Kidney epithelial cell (primary cell): ENCODE measurements at regions not wholly inside any gene's neighbourhood (a gene's known extent, or its start where the extent isn't known, plus 50 kb on each side); places are given as distances from the start of the nearest gene placed in this dataset.

Source experiments
- DNase-seq: peaks from one replicate; pipeline ENCODE4 v3.0.0-alpha.2; 2010; ENCODE audit warnings: low read depth
- H3K27me3 ChIP-seq: 2 replicates; pipeline ENCODE4 v1.6.0; 2011; ENCODE audit warnings: low read length; ENCODE audit not compliant: control insufficient read depth, insufficient read depth
- H3K36me3 ChIP-seq: 2 replicates; pipeline ENCODE4 v1.5.1; 2011; ENCODE audit warnings: low read length; ENCODE audit not compliant: control insufficient read depth, insufficient read depth
- H3K4me3 ChIP-seq: 2 replicates; pipeline ENCODE4 v1.5.1; 2011; ENCODE audit warnings: low read depth, mild to moderate bottlenecking, control low read depth, low read length
- TF ChIP-seq, protein P1 (sequence below): IDR thresholded peaks from 2 replicates; pipeline ENCODE4 v1.5.1; 2011; ENCODE audit warnings: mild to moderate bottlenecking, moderate library complexity, low read length, control low read depth, inconsistent platforms; ENCODE audit not compliant: insufficient read depth, poor library complexity, severe bottlenecking

DNA sequence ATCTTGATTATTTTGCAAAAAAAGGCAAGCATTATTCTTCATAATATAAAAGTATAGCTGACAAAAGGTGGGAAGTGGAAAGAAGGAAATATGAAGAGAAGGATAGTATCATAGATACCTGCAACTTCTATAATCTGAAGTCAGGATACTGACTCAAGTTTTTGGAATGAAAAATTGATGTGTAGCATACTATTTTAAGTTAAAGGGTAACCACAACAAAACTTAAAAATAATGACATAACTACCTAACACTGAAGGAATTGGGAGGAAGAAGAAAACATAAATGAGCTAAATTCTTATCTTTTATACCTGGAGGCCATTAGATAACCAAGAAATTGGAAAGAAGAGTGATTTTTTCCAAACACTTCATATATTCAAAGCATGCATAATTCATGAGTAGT, 51.8 kb upstream of the TLE1 start:
- no peak for DNase-seq
- Histone ChIP-seq H3K36me3 (no peaks in the 10 kb centered on the region), H3K4me3 (no peak overlapping the region), H3K27me3 (no peaks in the 10 kb centered on the region)
- TF ChIP-seq, protein P1, sequence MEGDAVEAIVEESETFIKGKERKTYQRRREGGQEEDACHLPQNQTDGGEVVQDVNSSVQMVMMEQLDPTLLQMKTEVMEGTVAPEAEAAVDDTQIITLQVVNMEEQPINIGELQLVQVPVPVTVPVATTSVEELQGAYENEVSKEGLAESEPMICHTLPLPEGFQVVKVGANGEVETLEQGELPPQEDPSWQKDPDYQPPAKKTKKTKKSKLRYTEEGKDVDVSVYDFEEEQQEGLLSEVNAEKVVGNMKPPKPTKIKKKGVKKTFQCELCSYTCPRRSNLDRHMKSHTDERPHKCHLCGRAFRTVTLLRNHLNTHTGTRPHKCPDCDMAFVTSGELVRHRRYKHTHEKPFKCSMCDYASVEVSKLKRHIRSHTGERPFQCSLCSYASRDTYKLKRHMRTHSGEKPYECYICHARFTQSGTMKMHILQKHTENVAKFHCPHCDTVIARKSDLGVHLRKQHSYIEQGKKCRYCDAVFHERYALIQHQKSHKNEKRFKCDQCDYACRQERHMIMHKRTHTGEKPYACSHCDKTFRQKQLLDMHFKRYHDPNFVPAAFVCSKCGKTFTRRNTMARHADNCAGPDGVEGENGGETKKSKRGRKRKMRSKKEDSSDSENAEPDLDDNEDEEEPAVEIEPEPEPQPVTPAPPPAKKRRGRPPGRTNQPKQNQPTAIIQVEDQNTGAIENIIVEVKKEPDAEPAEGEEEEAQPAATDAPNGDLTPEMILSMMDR: no peak

DNA sequence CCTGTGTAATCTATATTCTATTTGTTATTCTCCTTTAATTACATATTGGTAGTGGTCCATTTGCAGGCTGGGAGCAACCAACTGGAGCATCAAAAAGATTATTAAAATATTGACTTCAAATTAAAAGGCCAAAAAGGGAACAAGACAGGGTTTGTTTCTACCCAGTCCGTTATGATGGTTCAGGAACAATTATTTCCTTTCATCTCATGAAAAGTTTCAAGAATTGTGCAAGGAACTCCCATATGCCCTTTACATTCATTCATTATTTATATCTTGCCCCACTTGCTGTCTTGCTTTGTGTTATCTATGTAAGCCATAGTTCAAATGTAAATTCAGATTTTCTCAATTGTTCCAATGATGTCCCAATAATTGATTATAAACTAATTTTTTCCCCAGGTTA, 58.7 kb upstream of the TLE1 start:
- TF ChIP-seq, protein P1: no peak
- Histone ChIP-seq H3K36me3 (no peaks in the 10 kb centered on the region), H3K27me3 (no peaks in the 10 kb centered on the region), H3K4me3 (no peak overlapping the region)
- DNase-seq: no peak

DNA sequence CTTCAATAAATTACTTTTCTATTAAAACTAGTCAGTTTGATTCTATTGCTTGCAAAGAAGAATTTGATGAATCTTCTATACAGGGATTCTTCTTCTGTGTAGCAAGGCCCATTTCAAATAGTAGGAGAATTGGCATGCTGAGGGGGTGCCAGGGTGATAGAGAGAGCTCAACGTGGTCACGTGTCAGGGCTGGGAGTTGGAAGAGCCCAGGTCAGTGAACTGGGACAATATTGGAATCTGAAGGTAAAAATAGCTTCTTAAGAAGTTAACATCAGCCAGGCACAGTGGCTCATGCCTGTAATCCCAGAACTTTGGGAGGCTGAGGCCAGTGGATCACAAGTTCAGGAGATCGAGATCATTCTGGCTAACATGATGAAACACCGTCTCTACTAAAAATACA, 64.1 kb upstream of the TLE1 start:
- H3K4me3 ChIP-seq: no peak overlapping the region
- H3K36me3 ChIP-seq: no peaks in the 10 kb centered on the region
- TF ChIP-seq, protein P1: no peak
- H3K27me3 ChIP-seq: no peaks in the 10 kb centered on the region
- DNase-seq: no peak

DNA sequence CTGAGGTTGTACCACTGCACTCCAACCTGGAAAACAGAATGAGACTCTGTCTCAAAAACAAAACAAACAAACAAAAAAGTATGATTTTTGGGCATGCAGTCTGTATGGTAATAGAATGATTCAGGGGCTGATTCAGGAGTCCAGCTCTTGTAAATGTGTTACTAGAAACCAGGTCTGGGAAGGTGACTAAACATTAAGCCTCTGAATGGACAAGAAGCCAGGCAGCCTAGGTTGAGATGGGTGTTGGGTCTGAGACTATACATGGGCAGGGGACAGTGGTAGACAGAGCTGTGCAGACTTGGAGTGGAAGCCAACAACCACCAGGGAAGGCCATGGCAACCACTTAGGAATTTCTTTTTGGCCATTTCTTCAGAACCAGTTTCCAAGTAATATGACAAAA, 64.9 kb upstream of the TLE1 start:
- TF ChIP-seq, protein P1: no peak
- Histone ChIP-seq H3K36me3 (no peaks in the 10 kb centered on the region), H3K27me3 (no peaks in the 10 kb centered on the region), H3K4me3 (no peak overlapping the region)
- peak; percentile 59 for DNase-seq

DNA sequence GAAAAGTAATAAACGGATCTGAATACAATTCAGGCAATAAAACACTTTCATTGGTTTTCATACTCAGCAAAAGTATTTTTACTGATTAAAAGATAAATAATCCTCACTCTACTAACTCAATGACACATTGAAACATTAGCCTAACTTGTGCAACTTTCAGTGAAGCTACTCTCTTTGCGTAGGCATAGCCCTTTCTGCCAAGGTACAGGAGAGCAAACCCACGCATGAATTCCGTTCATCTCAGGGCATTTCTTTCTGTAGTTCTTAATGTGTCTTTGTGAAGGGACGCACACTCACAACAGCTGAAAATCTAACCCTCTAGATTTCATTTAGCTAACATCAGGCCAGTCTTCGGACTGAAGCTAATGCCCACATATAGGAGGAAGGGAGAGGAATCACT, 66.4 kb upstream of the TLE1 start:
- no peaks in the 10 kb centered on the region for H3K36me3 ChIP-seq
- TF ChIP-seq, protein P1: no peak
- no peak for DNase-seq
- H3K27me3 ChIP-seq: no peaks in the 10 kb centered on the region
- H3K4me3 ChIP-seq: no peak overlapping the region

DNA sequence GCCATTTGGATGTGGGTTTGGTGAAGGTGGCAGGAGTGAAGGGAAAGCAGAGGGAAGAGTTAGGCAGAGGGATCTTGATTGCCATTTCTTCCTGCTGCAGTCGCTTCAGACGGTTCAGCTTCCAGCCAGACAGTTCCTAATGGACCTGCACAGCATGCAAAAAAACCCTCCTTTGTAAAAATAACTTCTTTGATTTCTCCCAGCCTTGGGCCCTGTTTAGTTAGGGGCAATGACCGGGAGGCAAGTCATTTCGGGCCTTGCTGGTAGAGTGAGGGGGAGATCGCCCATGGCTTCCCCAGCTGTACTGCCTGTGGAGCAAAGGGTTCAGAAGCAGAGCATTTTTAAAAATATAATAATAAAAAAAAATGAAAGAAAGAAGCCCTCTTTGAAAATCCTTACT, 67.2 kb upstream of the TLE1 start:
- DNase-seq: no peak
- Histone ChIP-seq H3K36me3 (no peaks in the 10 kb centered on the region), H3K4me3 (no peak overlapping the region), H3K27me3 (no peaks in the 10 kb centered on the region)
- TF ChIP-seq, protein P1: no peak
